SU-DHL-6 (cell line): ENCODE measurements at regions not wholly inside any gene's neighbourhood (a gene's known extent, or its start where the extent isn't known, plus 50 kb on each side); places are given as distances from the start of the nearest gene placed in this dataset.

ENCODE experiments used
- EZH2phosphoT487 ChIP-seq: fragments of 200-600 bp; sonication (generic), shearing (Covaris generic); conservative IDR thresholded peaks from 2 replicates; pipeline ENCODE4 v1.6.1; 2018; ENCODE audit warnings: mild to moderate bottlenecking, antibody characterized with exemption, low read length, moderate library complexity, mixed read lengths
- TF ChIP-seq, protein P1 (sequence below): fragments of 200-600 bp; sonication (generic); IDR thresholded peaks from one replicate; pipeline ENCODE4 v1.5.1; 2017; ENCODE audit warnings: antibody characterized with exemption, mild to moderate bottlenecking, low read length, moderate library complexity; ENCODE audit not compliant: insufficient read depth, poor library complexity, severe bottlenecking

DNA sequence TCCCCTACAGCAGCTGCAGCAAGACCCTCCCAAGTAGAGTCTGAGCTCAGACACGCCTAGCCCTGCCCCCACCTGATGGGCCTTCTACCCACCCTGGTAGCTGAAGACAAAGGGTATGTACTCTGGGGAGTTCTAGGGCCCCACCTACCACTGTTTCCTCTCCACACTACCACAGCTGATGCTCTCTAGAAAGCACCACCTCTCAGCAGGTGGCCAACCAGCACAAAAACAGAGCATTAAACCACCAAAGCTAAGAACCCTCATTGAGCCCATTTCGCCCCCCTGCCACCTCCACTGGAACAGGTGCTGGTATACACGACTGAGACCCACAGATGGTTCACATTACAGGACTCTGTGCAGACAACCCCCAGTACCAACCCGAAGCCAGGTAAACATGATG, 258.9 kb downstream of the SETD4 start:
- TF ChIP-seq, protein P1, sequence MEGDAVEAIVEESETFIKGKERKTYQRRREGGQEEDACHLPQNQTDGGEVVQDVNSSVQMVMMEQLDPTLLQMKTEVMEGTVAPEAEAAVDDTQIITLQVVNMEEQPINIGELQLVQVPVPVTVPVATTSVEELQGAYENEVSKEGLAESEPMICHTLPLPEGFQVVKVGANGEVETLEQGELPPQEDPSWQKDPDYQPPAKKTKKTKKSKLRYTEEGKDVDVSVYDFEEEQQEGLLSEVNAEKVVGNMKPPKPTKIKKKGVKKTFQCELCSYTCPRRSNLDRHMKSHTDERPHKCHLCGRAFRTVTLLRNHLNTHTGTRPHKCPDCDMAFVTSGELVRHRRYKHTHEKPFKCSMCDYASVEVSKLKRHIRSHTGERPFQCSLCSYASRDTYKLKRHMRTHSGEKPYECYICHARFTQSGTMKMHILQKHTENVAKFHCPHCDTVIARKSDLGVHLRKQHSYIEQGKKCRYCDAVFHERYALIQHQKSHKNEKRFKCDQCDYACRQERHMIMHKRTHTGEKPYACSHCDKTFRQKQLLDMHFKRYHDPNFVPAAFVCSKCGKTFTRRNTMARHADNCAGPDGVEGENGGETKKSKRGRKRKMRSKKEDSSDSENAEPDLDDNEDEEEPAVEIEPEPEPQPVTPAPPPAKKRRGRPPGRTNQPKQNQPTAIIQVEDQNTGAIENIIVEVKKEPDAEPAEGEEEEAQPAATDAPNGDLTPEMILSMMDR = no peak
- TF ChIP-seq EZH2phosphoT487 = no peak
